ENCODE measurements at regions not wholly inside any gene's neighbourhood (a gene's known extent, or its start where the extent isn't known, plus 50 kb on each side); places are given as distances from the start of the nearest gene placed in this dataset.

DNA sequence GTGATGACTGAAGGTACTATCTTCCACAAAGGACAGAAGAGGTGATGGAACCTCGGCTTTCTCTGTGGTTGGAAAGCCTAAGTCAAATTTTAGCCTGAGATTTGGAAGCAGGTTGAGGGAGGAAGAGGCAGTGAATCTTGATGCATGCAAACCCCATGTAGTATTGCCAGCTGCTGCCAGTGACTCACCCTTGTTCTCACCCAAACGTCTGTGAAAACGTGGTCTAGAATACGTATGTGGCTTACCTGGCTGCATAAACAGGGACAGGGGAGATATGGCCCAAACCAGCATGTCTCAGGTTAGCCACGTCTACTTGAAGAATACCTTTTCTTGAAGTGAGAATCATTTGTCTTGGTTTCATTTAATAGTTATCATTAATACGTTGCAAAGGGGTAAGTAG, 438.0 kb upstream of the MAF start:
- H3K4me1 ChIP-seq (ENCODE audit: insufficient read depth, low read length) = no peaks in the 10 kb centered on the region
- no peak overlapping the region for H3K9ac ChIP-seq (ENCODE audit: low read depth, low read length)
- no peak overlapping the region for H3K27ac ChIP-seq (ENCODE audit: low read depth, low read length)
- no peak overlapping the region for H3K4me3 ChIP-seq (ENCODE audit: low read length)
- H3K9me3 ChIP-seq (ENCODE audit: insufficient read depth, low read depth, low read length) = no peaks in the 10 kb centered on the region
- H3K27me3 ChIP-seq (ENCODE audit: insufficient read depth, low read length) = no peaks in the 10 kb centered on the region
- H3K36me3 ChIP-seq (ENCODE audit: insufficient read depth, low read length) = no peaks in the 10 kb centered on the region
- WGBS = 85% methylated on average over 6 of the region's 6 CpGs

GRCh38 chr16:80034948-80035663, 434.6 kb upstream of the MAF start:
- Histone ChIP-seq H3K9ac (ENCODE audit: low read depth, low read length) (no peak overlapping the region), H3K27me3 (ENCODE audit: insufficient read depth, low read length) (peaks cover 8% of the 10 kb centered on the region; the same call in 1 of the 2 replicates), H3K4me1 (ENCODE audit: insufficient read depth, low read length) (no peaks in the 10 kb centered on the region), H3K9me3 (ENCODE audit: insufficient read depth, low read depth, low read length) (no peaks in the 10 kb centered on the region), H3K27ac (ENCODE audit: low read depth, low read length) (no peak overlapping the region), H3K36me3 (ENCODE audit: insufficient read depth, low read length) (no peaks in the 10 kb centered on the region), H3K4me3 (ENCODE audit: low read length) (no peak overlapping the region)
- 89% methylated on average over 7 of the region's 8 CpGs for WGBS

GRCh38 chr16:80034469-80034826, 433.9 kb upstream of the MAF start:
- H3K4me3 ChIP-seq (ENCODE audit: low read length) = no peak overlapping the region
- peaks cover 10% of the 10 kb centered on the region; the same call in 1 of the 2 replicates for H3K27me3 ChIP-seq (ENCODE audit: insufficient read depth, low read length)
- WGBS = 92% methylated on average over 4 of the region's 4 CpGs
- H3K4me1 ChIP-seq (ENCODE audit: insufficient read depth, low read length) = no peaks in the 10 kb centered on the region; the same call in 1 of the 2 replicates
- H3K9ac ChIP-seq (ENCODE audit: low read depth, low read length) = no peak overlapping the region
- H3K9me3 ChIP-seq (ENCODE audit: insufficient read depth, low read depth, low read length) = no peaks in the 10 kb centered on the region
- no peaks in the 10 kb centered on the region for H3K36me3 ChIP-seq (ENCODE audit: insufficient read depth, low read length)
- H3K27ac ChIP-seq (ENCODE audit: low read depth, low read length) = no peak overlapping the region

DNA sequence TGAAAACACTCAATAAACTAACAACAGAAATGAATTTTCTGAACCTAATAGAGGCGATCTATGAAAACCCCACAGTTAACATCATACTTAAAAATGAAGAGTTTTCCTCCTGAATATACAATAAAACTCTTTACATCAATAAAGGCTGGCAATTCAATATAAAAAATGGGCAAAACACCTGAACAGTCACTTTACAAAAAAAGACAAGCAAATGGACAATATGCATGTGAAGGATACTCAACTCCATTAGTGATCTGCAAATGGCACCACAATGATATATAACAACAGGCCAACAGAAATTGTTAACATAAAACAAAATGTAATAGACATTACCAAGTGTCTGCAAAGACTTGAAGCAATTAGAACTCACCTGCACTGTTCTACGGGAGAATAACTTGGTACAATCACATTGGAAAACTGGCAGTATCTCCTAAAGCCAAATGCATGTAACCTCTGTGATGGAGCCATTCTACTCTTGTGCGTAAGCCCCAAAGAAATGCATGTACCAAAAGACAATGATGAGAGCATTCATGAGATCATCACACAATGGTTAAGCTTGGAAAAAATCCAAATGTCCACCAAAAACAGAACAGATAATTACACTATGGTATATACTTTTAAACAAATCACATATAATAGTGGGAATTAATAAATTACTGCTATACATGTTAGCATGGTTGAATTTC, 433.4 kb upstream of the MAF start:
- no peak overlapping the region for H3K4me3 ChIP-seq (ENCODE audit: low read length)
- H3K4me1 ChIP-seq (ENCODE audit: insufficient read depth, low read length) = peaks cover 3% of the 10 kb centered on the region; the same call in 1 of the 2 replicates
- peaks cover 10% of the 10 kb centered on the region; the same call in 1 of the 2 replicates for H3K27me3 ChIP-seq (ENCODE audit: insufficient read depth, low read length)
- 91% methylated on average over 3 of the region's 3 CpGs for WGBS
- H3K9ac ChIP-seq (ENCODE audit: low read depth, low read length) = no peak overlapping the region
- H3K9me3 ChIP-seq (ENCODE audit: insufficient read depth, low read depth, low read length) = no peaks in the 10 kb centered on the region
- H3K27ac ChIP-seq (ENCODE audit: low read depth, low read length) = no peak overlapping the region
- no peaks in the 10 kb centered on the region for H3K36me3 ChIP-seq (ENCODE audit: insufficient read depth, low read length)

GRCh38 chr16:80029761-80030481, 429.4 kb upstream of the MAF start:
- 87% methylated on average over 8 of the region's 8 CpGs for WGBS

DNA sequence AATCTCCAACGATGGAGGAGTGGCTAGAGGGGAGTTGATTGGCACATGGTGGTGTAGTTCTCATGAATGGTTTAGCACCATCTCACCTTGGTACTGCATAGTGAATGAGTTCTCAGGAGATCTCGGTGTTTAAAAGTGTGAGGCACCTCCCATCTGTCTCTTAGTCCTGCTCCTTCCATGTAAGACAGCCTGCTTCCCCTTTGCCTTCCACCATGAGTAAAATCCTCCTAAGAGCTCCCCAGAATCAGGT, 428.8 kb upstream of the MAF start:
- H3K4me3 ChIP-seq (ENCODE audit: low read length) = no peak overlapping the region
- H3K27ac ChIP-seq (ENCODE audit: low read depth, low read length) = no peak overlapping the region
- H3K9ac ChIP-seq (ENCODE audit: low read depth, low read length) = no peak overlapping the region
- peaks cover 10% of the 10 kb centered on the region; the same call in 1 of the 2 replicates for H3K27me3 ChIP-seq (ENCODE audit: insufficient read depth, low read length)
- H3K9me3 ChIP-seq (ENCODE audit: insufficient read depth, low read depth, low read length) = no peaks in the 10 kb centered on the region
- H3K4me1 ChIP-seq (ENCODE audit: insufficient read depth, low read length) = peaks cover 14% of the 10 kb centered on the region; the same call in 1 of the 2 replicates
- 82% methylated on average over 2 of the region's 2 CpGs for WGBS
- H3K36me3 ChIP-seq (ENCODE audit: insufficient read depth, low read length) = no peaks in the 10 kb centered on the region

More at GRCh38 chr16:80029761-80030481, 429.4 kb upstream of the MAF start:
- Histone ChIP-seq H3K9ac (ENCODE audit: low read depth, low read length) (no peak overlapping the region), H3K4me3 (ENCODE audit: low read length) (no peak overlapping the region), H3K4me1 (ENCODE audit: insufficient read depth, low read length) (peaks cover 14% of the 10 kb centered on the region; the same call in 1 of the 2 replicates), H3K27ac (ENCODE audit: low read depth, low read length) (no peak overlapping the region), H3K36me3 (ENCODE audit: insufficient read depth, low read length) (no peaks in the 10 kb centered on the region), H3K27me3 (ENCODE audit: insufficient read depth, low read length) (peaks cover 10% of the 10 kb centered on the region; the same call in 1 of the 2 replicates), H3K9me3 (ENCODE audit: insufficient read depth, low read depth, low read length) (no peaks in the 10 kb centered on the region)

DNA sequence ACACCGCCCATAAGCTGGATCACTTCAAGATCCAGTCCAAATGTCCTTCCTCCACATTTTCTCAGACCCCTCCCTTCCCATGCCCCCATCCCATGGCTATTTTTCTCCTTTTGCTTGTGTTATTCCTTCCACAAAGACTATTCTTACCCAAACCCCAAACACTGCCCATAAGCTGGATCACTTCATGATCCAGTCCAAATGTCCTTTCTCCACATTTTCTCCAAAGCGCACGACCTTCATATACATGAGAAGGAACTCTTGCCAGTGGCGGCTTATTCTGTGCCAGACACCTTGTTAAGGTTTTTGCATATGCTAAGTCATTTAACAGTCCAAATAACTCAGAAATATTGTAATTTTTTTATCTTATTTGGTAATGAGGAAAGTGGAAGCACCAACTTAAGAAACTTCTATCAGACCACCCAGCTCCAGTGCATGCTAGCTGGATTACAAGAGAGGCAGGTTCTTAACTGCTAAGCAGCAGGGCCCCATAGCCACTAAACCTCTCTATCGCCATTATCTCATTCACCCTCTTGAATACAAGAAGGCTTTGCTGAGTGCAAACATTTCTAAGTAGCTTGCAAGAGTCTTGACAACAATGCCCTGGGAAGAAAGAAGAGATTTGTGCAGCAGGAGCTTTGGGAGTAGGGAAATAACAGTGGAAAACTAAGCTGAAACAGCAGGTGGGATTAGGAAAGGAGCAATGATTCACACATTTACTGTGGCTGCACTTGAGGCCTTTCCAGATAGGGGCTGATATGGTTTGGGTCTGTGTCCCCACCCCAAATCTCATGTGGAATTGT, 428.2 kb upstream of the MAF start:
- H3K4me1 ChIP-seq (ENCODE audit: insufficient read depth, low read length) = peaks cover 14% of the 10 kb centered on the region; the same call in 1 of the 2 replicates
- H3K9me3 ChIP-seq (ENCODE audit: insufficient read depth, low read depth, low read length) = no peaks in the 10 kb centered on the region
- H3K9ac ChIP-seq (ENCODE audit: low read depth, low read length) = no peak overlapping the region
- no peak overlapping the region for H3K27ac ChIP-seq (ENCODE audit: low read depth, low read length)
- no peaks in the 10 kb centered on the region for H3K36me3 ChIP-seq (ENCODE audit: insufficient read depth, low read length)
- 89% methylated on average over 5 of the region's 5 CpGs for WGBS
- no peak overlapping the region for H3K4me3 ChIP-seq (ENCODE audit: low read length)
- H3K27me3 ChIP-seq (ENCODE audit: insufficient read depth, low read length) = peaks cover 10% of the 10 kb centered on the region; the same call in 1 of the 2 replicates

DNA sequence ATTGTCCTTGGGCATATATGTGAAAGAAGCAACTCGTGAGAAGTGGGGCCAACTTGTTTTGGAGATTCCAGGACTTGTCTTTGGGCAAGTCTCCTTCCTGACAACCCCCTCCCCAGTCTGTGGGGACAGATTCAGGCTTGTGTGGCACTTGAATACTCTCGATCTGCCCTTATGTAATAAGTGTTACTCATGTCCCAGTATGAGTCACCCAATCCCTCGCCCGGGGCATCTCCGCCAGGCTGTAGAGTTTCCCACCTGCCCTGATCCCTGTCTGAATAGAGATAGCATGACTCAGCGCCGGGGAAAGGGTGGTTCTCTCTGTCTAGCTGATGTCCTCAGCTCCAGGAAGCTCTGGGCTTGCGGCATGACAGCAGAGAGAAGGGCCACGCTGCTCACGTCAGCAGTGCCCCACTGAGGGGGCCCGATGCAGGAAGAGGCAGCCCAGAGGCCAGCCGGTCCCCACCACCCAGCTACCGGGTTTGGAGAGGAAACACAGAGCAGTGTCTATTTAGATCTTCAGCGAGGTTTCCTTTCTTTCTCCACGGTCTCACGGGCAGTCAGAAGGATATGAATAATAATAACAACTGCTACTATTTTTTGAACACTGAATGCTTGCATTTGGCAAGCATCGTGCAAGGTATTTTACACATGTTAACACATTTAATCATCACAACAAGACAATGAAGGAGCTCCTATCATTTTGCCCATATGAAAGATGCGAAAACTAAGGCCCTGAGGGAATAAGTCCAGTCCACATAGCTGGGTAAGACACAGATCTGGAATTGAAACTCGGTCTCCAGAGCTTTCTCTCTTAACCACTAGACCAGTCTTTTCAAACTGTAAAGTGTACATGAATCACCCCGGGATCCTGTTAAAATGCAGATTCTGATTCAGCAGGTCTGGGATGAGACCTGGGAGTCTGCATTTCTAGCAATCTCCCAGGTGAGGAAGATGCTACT, 426.7 kb upstream of the MAF start:
- Histone ChIP-seq H3K9ac (ENCODE audit: low read depth, low read length) (no peak overlapping the region), H3K27me3 (ENCODE audit: insufficient read depth, low read length) (peaks cover 10% of the 10 kb centered on the region; the same call in 1 of the 2 replicates), H3K4me1 (ENCODE audit: insufficient read depth, low read length) (peaks cover 14% of the 10 kb centered on the region; the same call in 1 of the 2 replicates), H3K36me3 (ENCODE audit: insufficient read depth, low read length) (no peaks in the 10 kb centered on the region), H3K27ac (ENCODE audit: low read depth, low read length) (peak overlapping the region; percentile 19; the same call in 1 of the 2 replicates), H3K4me3 (ENCODE audit: low read length) (no peak overlapping the region), H3K9me3 (ENCODE audit: insufficient read depth, low read depth, low read length) (no peaks in the 10 kb centered on the region)
- 60% methylated on average over 17 of the region's 20 CpGs for WGBS

- no peak overlapping the region for H3K4me3 ChIP-seq (ENCODE audit: low read length)
- peaks cover 3% of the 10 kb centered on the region; the same call in 1 of the 2 replicates for H3K27me3 ChIP-seq (ENCODE audit: insufficient read depth, low read length)
- H3K9ac ChIP-seq (ENCODE audit: low read depth, low read length) = no peak overlapping the region
- no peaks in the 10 kb centered on the region for H3K9me3 ChIP-seq (ENCODE audit: insufficient read depth, low read depth, low read length)
- H3K27ac ChIP-seq (ENCODE audit: low read depth, low read length) = no peak overlapping the region
- peaks cover 14% of the 10 kb centered on the region; the same call in 1 of the 2 replicates for H3K4me1 ChIP-seq (ENCODE audit: insufficient read depth, low read length)
- 91% methylated on average over 4 of the region's 4 CpGs for WGBS
- H3K36me3 ChIP-seq (ENCODE audit: insufficient read depth, low read length) = no peaks in the 10 kb centered on the region
Measured at GRCh38 chr16:80025236-80025635, 424.7 kb upstream of the MAF start.

DNA sequence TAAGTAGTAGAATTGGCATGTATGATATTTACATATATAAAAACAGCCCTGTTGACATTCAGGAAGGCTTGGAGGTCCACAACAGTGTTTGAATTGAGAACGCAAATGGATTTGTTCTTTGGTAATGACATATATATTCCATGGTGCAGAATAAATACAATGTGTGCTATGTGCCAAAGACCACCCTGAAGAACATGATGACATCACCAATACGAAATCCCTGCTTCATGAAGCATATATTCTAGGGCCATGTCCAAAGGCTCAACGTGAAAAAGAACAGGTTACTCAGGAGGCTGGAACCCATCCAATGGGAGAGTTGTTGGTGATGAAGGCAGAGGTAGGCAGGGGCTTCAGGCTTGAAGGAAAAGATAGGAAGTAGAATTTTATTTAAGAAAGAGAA, 423.9 kb upstream of the MAF start:
- Histone ChIP-seq H3K36me3 (ENCODE audit: insufficient read depth, low read length) (no peaks in the 10 kb centered on the region), H3K27ac (ENCODE audit: low read depth, low read length) (no peak overlapping the region), H3K9ac (ENCODE audit: low read depth, low read length) (no peak overlapping the region), H3K9me3 (ENCODE audit: insufficient read depth, low read depth, low read length) (no peaks in the 10 kb centered on the region), H3K4me3 (ENCODE audit: low read length) (no peak overlapping the region), H3K4me1 (ENCODE audit: insufficient read depth, low read length) (peaks cover 14% of the 10 kb centered on the region; the same call in 1 of the 2 replicates), H3K27me3 (ENCODE audit: insufficient read depth, low read length) (no peaks in the 10 kb centered on the region)
- WGBS = 98% methylated on average over 3 of the region's 3 CpGs
